Osteoblast (primary cell): ENCODE measurements at regions not wholly inside any gene's neighbourhood (a gene's known extent, or its start where the extent isn't known, plus 50 kb on each side); places are given as distances from the start of the nearest gene placed in this dataset.

Experiments
- DNase-seq: peaks from one replicate; pipeline ENCODE4 v3.0.0; 2011; ENCODE audit warnings: low spot score, mixed read lengths; ENCODE audit not compliant: insufficient read length; ENCODE audit errors: missing footprints
- H2AFZ ChIP-seq: 2 replicates; pipeline ENCODE4 v1.6.0; 2011; ENCODE audit warnings: mild to moderate bottlenecking, low read length
- H3K27ac ChIP-seq: 2 replicates; pipeline ENCODE4 v1.5.1; 2011; ENCODE audit warnings: mild to moderate bottlenecking, low read depth, low read length, moderate library complexity
- H3K27me3 ChIP-seq: 2 replicates; pipeline ENCODE4 v1.6.0; 2012; ENCODE audit warnings: mild to moderate bottlenecking, control low read depth, inconsistent platforms, low read length, moderate library complexity; ENCODE audit not compliant: insufficient read depth
- H3K36me3 ChIP-seq: 2 replicates; pipeline ENCODE4 v1.5.1; 2011; ENCODE audit warnings: mild to moderate bottlenecking, low read length, control low read depth, moderate library complexity; ENCODE audit not compliant: insufficient read depth
- H3K4me1 ChIP-seq: 2 replicates; pipeline ENCODE4 v1.5.1; 2011; ENCODE audit warnings: mild to moderate bottlenecking, low read length, control low read depth, moderate library complexity; ENCODE audit not compliant: insufficient read depth
- H3K4me2 ChIP-seq: 2 replicates; pipeline ENCODE4 v1.6.0; 2011; ENCODE audit warnings: mild to moderate bottlenecking, low read length; ENCODE audit not compliant: insufficient read depth
- H3K4me3 ChIP-seq: fragments of 200-600 bp; sonication (generic); 3 replicates; pipeline ENCODE4 v1.5.1; 2012; ENCODE audit warnings: mild to moderate bottlenecking, low read length, inconsistent platforms; ENCODE audit not compliant: insufficient read depth
- H3K79me2 ChIP-seq: 2 replicates; pipeline ENCODE4 v1.6.0; 2012; ENCODE audit warnings: mild to moderate bottlenecking, low read length, control low read depth, inconsistent platforms; ENCODE audit not compliant: insufficient read depth
- H3K9me3 ChIP-seq: 2 replicates; pipeline ENCODE4 v1.5.1; 2011; ENCODE audit warnings: low read depth, low read length, control low read depth
- H4K20me1 ChIP-seq: 2 replicates; pipeline ENCODE4 v1.6.0; 2012; ENCODE audit warnings: mild to moderate bottlenecking, low read length, control low read depth; ENCODE audit not compliant: insufficient read depth
- TF ChIP-seq, protein P1 (sequence below): IDR thresholded peaks from 2 replicates; pipeline ENCODE4 v1.5.1; 2011; ENCODE audit warnings: mild to moderate bottlenecking, low read depth, low read length, moderate library complexity; ENCODE audit errors: extremely low read depth

DNA sequence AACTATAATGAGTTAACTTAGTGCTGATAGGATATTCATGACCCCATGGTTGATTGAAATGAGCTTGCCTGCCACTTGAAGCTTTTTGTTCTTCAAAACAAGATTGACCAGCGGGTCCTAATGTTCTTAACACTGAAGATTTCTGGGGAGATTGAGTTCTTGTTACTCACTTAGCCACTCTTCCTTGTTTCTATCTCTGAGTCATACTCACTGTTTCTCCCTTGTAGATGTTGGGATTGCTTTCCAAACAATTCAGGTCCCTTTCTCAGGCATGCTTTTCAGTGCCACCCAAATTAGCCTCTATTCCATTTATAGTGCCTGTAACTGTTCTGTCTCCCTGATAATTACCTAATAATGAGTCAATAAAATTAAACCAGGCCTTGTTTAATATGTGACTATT is 517.0 kb downstream of the SQOR start:
- Histone ChIP-seq H3K9me3 (no peaks in the 10 kb centered on the region), H3K4me1 (no peaks in the 10 kb centered on the region), H2AFZ (no peak overlapping the region), H3K4me2 (no peak overlapping the region), H3K27ac (no peak overlapping the region), H3K4me3 (no peak overlapping the region), H3K79me2 (no peaks in the 10 kb centered on the region), H3K36me3 (no peaks in the 10 kb centered on the region), H3K27me3 (no peaks in the 10 kb centered on the region), H4K20me1 (no peaks in the 10 kb centered on the region)
- DNase-seq = no peak
- TF ChIP-seq, protein P1, sequence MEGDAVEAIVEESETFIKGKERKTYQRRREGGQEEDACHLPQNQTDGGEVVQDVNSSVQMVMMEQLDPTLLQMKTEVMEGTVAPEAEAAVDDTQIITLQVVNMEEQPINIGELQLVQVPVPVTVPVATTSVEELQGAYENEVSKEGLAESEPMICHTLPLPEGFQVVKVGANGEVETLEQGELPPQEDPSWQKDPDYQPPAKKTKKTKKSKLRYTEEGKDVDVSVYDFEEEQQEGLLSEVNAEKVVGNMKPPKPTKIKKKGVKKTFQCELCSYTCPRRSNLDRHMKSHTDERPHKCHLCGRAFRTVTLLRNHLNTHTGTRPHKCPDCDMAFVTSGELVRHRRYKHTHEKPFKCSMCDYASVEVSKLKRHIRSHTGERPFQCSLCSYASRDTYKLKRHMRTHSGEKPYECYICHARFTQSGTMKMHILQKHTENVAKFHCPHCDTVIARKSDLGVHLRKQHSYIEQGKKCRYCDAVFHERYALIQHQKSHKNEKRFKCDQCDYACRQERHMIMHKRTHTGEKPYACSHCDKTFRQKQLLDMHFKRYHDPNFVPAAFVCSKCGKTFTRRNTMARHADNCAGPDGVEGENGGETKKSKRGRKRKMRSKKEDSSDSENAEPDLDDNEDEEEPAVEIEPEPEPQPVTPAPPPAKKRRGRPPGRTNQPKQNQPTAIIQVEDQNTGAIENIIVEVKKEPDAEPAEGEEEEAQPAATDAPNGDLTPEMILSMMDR = no peak

GRCh38 chr15:46166750-46167149 is 531.9 kb downstream of the SQOR start:
- no peaks in the 10 kb centered on the region for H3K79me2 ChIP-seq
- no peak overlapping the region for H3K4me3 ChIP-seq
- no peaks in the 10 kb centered on the region for H3K9me3 ChIP-seq
- TF ChIP-seq, protein P1 = no peak
- H3K4me1 ChIP-seq = no peaks in the 10 kb centered on the region
- H3K4me2 ChIP-seq = no peak overlapping the region
- H3K27ac ChIP-seq = no peak overlapping the region
- H2AFZ ChIP-seq = no peak overlapping the region
- DNase-seq = no peak
- no peaks in the 10 kb centered on the region for H3K36me3 ChIP-seq
- no peaks in the 10 kb centered on the region for H4K20me1 ChIP-seq
- H3K27me3 ChIP-seq = no peaks in the 10 kb centered on the region

DNA sequence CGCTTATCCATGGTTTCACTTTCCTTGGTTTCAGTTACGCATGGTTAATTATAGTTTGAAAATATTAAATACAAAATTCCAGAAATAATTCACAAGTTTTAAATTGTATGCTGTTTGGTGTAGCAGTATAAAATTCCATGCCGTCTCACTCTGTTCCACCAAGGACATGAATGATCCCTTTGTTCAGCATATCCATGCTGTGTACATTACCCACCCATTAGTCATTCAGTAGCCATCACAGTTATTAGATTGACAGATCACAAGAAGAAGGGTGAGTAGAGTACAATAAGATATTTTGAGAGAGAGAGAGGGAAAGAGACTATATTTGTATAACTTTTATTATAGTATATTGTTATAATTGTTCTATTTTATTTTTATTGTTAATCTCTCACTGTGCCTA is 535.5 kb downstream of the SQOR start:
- no peak overlapping the region for H3K4me3 ChIP-seq
- no peak overlapping the region for H3K27ac ChIP-seq
- H3K79me2 ChIP-seq = no peaks in the 10 kb centered on the region
- H3K4me1 ChIP-seq = no peaks in the 10 kb centered on the region
- no peak overlapping the region for H2AFZ ChIP-seq
- H3K4me2 ChIP-seq = no peak overlapping the region
- no peaks in the 10 kb centered on the region for H3K9me3 ChIP-seq
- DNase-seq = no peak
- H3K36me3 ChIP-seq = no peaks in the 10 kb centered on the region
- TF ChIP-seq, protein P1 = no peak
- no peaks in the 10 kb centered on the region for H4K20me1 ChIP-seq
- no peaks in the 10 kb centered on the region for H3K27me3 ChIP-seq

DNA sequence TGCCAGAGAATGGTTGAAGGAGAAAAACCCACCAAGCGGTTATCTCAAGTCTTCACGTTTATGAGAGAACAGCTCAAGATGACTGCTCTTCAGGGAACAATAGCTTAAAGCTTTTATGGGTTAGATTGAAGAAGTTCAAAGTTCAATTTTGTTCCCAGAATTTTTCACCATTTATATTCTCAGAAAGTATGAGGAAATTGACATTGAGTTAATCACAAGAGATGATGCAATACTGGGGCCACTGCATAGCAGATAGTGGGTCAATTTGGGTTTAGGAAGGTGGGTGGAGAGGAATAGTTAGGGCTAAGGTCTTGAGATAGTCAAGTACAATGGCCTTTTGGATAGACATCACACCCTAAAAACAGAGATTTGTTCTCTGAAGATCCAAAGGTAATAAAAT is 539.3 kb downstream of the SQOR start:
- Histone ChIP-seq H3K27ac (no peak overlapping the region), H2AFZ (no peak overlapping the region), H3K4me2 (no peak overlapping the region), H3K9me3 (no peaks in the 10 kb centered on the region), H3K79me2 (no peaks in the 10 kb centered on the region), H3K4me1 (no peaks in the 10 kb centered on the region), H3K27me3 (no peaks in the 10 kb centered on the region), H3K4me3 (no peak overlapping the region), H4K20me1 (no peaks in the 10 kb centered on the region), H3K36me3 (no peaks in the 10 kb centered on the region)
- no peak for DNase-seq
- TF ChIP-seq, protein P1 = no peak
